Activated CD8-positive, alpha-beta memory T cell treated with anti-CD3 and anti-CD28 coated beads for 36 hours (primary cell): ENCODE measurements at regions not wholly inside any gene's neighbourhood (a gene's known extent, or its start where the extent isn't known, plus 50 kb on each side); places are given as distances from the start of the nearest gene placed in this dataset.
"Not testable (repeated sequence)": the region's sequence is repeated elsewhere in the genome, so short reads cannot be mapped to it uniquely, and the experiment has no call there.

ENCODE experiments used
- CTCF ChIA-PET: fragments of 350-600 bp; sonication (Branson Sonifier 250); formaldehyde crosslinking; loops from one replicate; lab custom pipeline; 2021; ENCODE audit warnings: antibody characterized with exemption; lab: Charles Lee
- POLR2A ChIA-PET: fragments of 350-600 bp; sonication (Branson Sonifier 250); formaldehyde crosslinking; loops from one replicate; lab custom pipeline; 2021; ENCODE audit warnings: antibody characterized with exemption; lab: Charles Lee

DNA sequence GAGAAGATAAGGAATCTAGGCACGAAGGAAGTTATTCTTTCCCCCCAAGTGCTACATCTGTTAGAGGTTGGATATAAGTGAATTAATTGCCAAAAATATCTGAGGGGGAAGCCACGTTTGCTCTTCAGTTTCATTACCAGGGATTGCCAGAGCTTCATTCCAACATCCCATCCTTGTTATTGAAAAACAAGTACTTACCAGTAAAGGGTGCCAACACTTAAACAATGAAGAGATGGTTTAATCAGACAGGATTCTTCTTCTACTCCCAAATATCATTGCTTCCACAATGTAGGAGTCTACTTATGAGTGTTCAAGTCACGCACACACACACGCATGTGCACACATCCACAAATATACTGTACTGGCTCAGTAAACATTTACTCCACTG is 312.4 kb downstream of the RPAP3 start:
- ChIA-PET CTCF (interaction anchor here (1.3 kb wide), 1 partner anchor 177 kb away, joined by 5 read pairs; no protein-coding TSS in a partner anchor), POLR2A (interaction anchor here (1.0 to 1.1 kb wide), 2 partner anchors 37 to 174 kb away, joined by 3 to 4 read pairs; no protein-coding TSS in a partner anchor)

DNA sequence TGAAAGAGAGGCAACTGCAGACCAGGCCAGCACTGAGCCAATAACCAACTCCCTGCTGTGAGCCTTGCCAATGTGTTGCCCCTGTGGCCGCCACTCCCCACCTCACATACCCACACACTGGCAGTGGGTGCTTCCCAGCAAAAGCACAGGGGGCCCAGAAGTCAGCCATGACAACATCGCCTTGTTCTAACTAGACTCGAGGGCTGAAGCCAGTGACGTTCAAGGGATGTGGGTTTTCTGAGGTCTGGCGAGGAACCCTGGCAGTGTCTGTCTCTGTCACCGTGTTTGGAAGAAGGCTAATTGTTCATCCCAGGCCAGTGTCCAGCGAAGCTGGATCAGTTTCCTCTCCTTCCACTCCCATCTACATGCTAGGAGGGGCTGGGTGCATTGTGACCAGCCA is 311.8 kb upstream of the AMIGO2 start:
- POLR2A ChIA-PET = interaction anchor here (0.6 to 3.3 kb wide), 7 partner anchors 30 to 180 kb away, joined by 3 to 14 read pairs (median 6); no protein-coding TSS in a partner anchor
- CTCF ChIA-PET = interaction anchor here (0.9 to 1.4 kb wide), 5 partner anchors 27 to 179 kb away, joined by 3 to 4 read pairs (median 3); no protein-coding TSS in a partner anchor

DNA sequence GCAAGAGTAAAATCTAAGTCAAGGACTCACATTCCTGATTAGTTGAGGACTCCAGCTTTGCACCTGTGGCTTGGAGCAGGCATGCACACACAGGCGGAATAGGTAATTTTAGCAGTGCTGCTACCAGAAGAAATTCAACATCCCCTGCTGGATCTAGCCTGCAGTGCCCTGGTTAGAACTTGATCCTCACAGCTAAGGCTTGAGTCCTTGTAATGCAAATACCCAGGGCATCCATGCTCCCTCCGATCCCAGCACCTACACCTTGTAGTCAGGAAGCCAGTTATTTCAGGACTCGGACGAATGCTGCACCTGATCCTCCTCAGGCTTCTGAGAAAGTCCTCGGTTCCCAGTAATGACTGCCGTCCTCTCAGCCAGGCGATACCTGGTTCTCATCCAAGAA is 309.0 kb upstream of the AMIGO2 start:
- ChIA-PET CTCF (interaction anchor here (0.9 kb wide), 1 partner anchor 9 kb away, joined by 3 read pairs; no protein-coding TSS in a partner anchor), POLR2A (interaction anchor here (1.1 kb wide), 1 partner anchor 176 kb away, joined by 3 read pairs; no protein-coding TSS in a partner anchor)

DNA sequence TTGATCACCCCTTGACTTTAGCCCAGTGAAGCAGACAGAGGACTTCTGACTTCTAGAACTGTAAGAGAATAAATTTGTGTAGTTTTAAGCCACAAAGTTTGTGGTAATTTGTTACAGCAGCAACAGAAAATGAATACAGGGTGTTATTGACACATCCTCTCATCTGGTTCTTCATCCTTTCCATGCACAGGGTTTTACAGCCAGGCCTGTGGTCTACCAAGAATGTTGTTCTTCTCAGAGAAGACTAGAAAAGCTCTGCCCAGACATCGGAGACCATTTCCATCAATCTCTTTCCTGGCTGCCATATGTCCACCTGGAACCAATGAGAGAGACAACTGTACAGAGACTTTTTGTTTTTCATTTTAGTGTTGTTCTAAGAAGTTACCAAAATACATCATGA is 308.2 kb upstream of the AMIGO2 start:
- ChIA-PET POLR2A (interaction anchor here (0.7 to 1.1 kb wide), 2 partner anchors 17 to 176 kb away, joined by 3 to 5 read pairs; no protein-coding TSS in a partner anchor), CTCF (interaction anchor here (0.5 to 0.9 kb wide), 2 partner anchors 9 to 158 kb away, joined by 3 read pairs; no protein-coding TSS in a partner anchor)

DNA sequence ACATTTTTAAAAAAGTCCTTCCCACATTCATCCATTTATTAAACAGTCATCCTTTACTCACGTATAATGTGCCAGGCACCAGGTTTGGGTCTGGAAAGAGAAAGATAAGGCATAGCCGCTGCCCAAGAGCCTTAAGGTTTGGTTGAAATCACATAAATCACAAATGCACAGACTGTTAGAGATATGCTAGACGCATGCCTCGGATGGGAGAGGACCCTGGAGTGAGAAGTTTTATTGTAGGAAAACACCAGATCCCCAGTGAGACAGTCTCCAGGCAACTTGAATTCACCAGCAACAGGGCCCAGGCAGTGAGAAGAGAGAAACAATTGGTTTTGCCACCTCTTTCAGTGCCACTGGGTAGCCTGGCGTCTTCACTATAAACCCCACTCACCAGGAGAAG is 305.9 kb upstream of the AMIGO2 start:
- ChIA-PET POLR2A (no interaction called here), CTCF (no interaction called here)

DNA sequence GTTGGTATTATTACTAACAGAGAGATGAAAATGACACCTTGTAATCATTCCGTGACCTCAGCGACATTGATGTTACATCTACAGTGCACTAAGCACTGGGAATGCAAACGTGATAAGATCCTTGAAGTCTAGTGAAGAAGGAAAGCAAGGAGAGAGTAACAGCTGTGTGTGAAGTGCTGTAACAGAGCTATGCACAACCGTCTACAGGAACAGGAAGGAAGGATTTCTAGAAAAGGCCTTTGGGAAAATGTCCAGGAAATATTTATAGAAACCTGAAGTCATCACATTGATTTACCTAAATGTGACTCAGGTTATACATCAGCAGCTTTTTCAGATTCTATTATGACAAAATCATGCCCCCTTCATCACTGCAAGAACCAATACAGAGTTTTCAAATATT is 304.2 kb upstream of the AMIGO2 start:
- ChIA-PET POLR2A (interaction anchor here (0.7 kb wide), 1 partner anchor 10 kb away, joined by 3 read pairs; no protein-coding TSS in a partner anchor), CTCF (no interaction called here)

DNA sequence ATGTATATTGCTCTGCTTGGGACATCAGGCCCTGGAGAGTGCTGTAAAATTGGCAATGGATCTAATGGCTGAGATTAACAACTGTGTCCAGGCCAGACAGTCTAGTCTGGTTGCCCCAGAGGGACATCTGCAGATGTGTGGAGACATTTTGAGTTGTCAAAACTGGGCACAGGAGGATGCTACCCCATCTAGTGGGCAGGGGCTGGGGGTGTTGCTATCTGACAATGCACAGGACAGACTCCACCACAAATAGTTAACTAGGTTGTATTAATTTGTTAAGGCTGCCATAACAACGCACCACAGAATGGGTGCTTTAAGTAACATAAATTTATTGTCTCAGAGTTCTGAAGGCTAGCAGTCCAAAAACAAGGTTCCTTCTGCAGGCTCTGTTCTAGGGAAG is 302.5 kb upstream of the AMIGO2 start:
- ChIA-PET CTCF (no interaction called here), POLR2A (no interaction called here)

DNA sequence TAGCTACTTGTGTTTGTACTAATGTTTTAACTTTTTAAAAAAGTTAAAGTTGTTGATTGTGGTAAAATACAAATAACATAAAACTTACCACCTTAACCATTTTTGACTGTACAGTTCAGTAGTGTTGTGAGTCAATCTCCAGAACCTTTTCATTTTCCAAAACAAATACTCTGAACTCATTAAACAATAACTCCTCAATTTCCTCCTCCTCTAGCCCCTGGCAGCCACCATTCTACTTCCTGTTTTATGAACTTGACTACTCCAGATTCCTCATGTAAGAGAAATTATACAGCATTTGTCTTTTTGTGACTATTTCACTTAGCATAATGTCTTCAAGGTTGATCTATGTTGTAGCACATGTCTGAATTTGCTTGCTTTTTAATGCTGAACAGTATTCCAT is 299.1 kb upstream of the AMIGO2 start:
- POLR2A ChIA-PET = no interaction called here

DNA sequence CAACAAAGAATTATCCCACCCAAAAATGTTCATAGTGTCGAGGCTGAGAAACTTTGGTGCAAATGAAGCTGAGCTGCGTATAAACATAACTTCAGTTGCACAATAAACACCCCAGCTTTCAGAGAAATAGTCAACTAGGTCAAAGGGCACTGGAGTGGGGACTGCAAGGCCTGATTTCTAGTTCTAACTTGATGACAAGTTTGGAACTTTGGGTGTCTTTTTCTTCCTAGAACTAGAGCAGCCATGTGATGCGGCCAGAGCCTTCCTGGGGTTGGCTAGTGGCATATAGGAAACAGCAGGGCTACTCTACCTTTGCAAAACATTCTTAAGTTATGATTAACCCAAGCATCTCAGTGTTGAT is 298.4 kb upstream of the AMIGO2 start:
- CTCF ChIA-PET = interaction anchor here (1.1 kb wide), 1 partner anchor 10 kb away, joined by 3 read pairs; no protein-coding TSS in a partner anchor

More for the DNA sequence above, 299.1 kb upstream of the AMIGO2 start:
- CTCF ChIA-PET = interaction anchor here (1.1 kb wide), 1 partner anchor 11 kb away, joined by 3 read pairs; no protein-coding TSS in a partner anchor

DNA sequence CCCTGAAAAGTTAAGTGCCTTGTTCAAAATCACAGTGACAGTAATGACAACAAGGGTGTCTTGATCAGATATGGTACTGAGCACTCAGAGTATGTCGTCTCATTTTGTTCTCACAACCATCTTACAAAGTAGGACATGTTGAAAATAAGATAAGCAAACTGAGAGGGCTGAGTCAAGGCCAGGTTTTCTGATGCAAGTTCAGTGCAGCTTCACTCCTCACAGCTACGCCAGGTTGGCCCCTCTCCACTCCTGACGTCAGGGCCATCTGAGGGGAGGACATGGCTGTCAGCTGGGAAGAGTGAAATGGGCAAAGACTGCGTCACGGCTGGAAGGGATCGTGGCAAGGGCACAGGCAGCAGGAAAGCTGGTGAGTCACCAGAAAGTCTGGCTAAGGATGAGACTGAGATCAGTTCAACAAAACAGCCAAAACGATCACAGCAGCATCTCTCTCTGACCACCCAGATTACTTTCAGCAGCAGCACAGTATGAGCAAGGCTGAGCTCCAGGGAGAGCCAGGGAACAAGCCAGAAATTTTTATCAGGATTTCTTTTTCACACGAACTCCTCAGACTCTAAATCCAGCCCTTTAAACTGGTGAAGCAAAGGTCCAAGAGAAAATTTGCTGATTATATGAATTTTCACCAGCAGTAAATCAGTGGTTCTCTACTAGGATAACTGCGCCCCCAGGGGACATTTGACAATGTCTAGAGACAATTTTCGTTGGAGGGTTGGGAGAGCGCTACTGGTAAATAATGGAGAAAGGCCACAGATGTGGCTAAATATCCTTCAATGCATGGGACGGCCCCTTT is 297.9 kb upstream of the AMIGO2 start:
- POLR2A ChIA-PET = interaction anchor here (0.6 kb wide), 1 partner anchor 166 kb away, joined by 4 read pairs; no protein-coding TSS in a partner anchor
- CTCF ChIA-PET = no interaction called here

More for the DNA sequence above, 298.4 kb upstream of the AMIGO2 start:
- POLR2A ChIA-PET = interaction anchor here (0.6 kb wide), 1 partner anchor 167 kb away, joined by 4 read pairs; no protein-coding TSS in a partner anchor

DNA sequence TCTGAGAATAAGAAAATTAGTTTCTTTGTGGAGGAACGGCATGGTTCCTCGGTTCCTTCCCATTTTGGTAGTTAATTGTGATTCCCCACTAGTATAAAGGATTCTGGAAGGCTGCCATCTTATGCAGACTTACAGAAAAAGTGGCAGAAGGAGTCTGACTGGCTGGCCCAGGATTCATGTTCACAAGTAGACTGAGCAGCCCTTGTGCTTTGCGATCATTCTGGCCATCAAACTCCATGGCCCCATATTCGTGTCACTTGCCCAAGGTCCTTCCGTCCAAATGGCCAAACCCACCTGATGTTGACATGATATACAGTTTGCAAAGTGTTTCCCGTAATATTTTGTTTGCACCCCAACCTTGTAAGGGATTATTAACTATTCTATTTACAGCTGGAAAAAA is 297.2 kb upstream of the AMIGO2 start:
- CTCF ChIA-PET = no interaction called here

DNA sequence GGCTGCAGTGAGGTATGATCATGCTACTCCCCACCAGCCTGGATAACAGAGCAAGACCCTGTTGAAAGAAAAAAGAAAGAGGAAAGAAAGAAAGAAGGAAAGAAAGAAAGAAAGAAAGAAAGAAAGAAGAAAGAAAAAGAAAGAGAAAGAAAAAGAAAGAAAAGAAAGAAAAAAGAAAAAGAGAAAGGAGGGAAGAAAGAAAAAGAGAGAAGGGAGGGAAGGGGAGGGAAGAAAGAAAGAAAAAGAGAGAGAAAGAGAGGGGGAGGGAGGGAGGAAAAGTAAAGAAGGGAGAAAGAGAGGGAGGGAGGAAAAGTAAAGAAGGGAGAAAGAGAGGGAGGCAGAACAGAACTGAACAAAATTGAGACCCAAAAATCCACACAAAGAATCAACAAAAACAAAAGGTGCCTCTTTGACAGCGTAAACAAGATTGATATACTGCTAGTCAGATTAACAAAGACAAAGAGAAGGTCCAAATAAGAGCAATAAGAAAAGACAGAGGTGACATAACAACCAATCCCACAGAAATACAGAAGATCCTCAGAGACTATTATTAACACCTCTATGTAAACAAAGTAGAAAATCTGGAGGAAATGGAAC is 293.9 kb upstream of the AMIGO2 start:
- POLR2A ChIA-PET = no interaction called here

More for the DNA sequence above, 297.2 kb upstream of the AMIGO2 start:
- POLR2A ChIA-PET = no interaction called here

DNA sequence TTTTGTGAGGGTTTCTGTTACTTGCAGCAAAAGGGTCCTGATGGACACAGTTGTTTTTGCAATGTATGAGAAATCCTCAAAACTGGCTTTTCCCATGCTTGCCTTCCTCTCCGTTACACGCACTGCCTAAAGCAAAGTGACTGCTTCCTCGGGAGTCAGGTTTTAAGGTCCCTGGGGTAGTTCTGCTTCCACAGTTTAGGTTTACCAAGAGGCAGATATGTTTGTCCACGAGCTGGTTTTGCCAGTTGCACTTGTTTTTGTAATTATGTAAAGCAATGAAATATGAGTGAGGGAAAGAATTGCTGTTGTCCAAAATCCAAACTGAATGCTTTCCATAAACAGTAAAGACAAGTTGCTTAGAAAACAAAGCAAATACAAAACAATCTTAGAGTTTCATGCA is 290.7 kb upstream of the AMIGO2 start:
- ChIA-PET CTCF (interaction anchor here (0.7 kb wide), 1 partner anchor 1971 kb away, joined by 4 read pairs; no protein-coding TSS in a partner anchor), POLR2A (no interaction called here)

More for the DNA sequence above, 293.9 kb upstream of the AMIGO2 start:
- CTCF ChIA-PET = no interaction called here

DNA sequence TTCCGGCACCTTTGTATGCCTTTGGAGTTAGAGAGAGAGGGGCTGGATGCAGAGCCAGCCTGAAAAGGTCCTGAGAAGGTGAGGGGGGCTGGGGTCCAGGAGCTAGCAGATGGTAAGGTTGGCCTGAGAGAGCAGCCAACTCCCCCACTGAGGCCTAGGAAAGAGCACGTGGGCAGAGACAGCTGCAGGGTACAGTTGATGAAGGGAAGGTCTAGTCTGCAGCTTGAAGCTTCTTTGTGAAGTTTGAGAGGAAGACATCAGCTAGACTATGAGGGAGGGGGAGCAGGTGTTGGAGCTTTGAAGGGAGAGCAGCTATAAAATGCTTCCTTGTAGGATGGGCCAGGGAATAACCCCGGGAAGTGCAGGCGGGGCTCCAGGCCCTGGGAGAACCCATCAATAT is 289.3 kb upstream of the AMIGO2 start:
- ChIA-PET POLR2A (no interaction called here), CTCF (interaction anchor here (1.6 to 2.1 kb wide), 2 partner anchors 14 to 28 kb away, joined by 3 to 5 read pairs; no protein-coding TSS in a partner anchor)

DNA sequence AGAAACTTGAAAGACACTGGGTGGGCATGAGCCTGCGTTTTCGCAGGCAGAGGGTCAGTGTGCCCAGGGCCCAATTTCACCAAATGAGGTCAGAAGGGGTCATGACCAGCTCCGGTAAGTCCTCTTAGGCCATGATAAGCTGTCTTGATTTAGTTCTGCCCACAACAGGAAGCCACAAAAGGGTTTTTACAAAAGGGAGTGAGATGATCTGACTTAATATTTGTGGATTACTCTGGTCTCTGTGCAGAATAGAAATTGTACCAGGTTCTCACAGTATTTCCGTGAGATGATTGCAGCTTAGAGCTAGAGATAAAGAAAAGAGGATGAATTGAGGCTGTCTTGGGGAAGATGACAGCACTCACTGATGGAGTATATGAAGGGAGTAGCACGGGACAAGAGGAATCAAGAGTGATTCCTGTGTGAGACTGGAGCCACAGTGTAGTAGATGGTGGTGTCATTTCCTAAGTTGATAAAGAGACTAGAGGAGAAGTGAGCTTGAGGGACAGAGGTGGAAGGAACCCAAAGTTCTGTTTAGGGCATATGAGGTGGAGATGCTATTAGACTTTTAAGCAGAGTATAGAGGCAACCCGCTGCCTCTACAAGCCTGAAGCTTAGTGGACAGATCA is 288.3 kb upstream of the AMIGO2 start:
- POLR2A ChIA-PET = no interaction called here
- CTCF ChIA-PET = interaction anchor here (1.0 to 2.1 kb wide), 3 partner anchors 11 to 29 kb away, joined by 3 to 5 read pairs (median 3); no protein-coding TSS in a partner anchor

DNA sequence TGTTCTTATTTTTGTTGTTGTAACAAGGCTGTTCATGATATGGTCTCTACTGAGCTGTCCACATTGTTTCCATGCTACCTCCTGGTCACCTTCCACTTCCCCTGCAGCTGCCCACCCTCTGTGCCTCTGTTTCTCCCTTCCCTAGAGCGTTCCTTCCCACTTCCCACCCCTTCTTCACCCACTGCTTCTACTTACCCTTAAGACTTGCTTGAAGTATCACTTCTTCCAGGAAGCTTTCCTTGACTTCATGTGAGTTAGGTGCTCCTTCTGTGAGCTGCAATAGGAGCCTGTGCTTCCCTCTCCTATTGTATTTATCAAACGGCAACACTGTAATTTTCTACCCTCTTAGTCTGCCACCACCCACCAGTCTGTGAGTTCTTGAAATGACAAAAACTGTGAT is 286.8 kb upstream of the AMIGO2 start:
- ChIA-PET CTCF (no interaction called here), POLR2A (no interaction called here)

DNA sequence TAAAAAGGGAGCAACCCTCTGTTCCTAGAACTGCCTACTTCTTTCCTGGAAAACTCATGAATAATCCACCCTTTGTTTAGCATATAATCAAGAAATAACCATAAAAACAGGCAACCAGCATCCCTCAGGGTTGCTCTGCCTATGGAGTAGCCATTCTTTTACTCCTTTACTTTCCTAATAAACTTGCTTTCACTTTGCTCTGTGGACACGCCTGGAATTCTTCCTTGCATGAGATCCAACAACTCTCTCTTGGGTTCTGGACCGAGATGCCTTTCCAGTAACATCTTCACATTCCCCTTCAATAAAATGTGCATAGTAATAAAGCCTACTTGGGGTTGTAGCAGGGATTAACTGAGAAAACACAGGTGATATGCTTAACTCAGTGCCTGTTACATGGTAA is 286.4 kb upstream of the AMIGO2 start:
- ChIA-PET CTCF (no interaction called here), POLR2A (no interaction called here)

DNA sequence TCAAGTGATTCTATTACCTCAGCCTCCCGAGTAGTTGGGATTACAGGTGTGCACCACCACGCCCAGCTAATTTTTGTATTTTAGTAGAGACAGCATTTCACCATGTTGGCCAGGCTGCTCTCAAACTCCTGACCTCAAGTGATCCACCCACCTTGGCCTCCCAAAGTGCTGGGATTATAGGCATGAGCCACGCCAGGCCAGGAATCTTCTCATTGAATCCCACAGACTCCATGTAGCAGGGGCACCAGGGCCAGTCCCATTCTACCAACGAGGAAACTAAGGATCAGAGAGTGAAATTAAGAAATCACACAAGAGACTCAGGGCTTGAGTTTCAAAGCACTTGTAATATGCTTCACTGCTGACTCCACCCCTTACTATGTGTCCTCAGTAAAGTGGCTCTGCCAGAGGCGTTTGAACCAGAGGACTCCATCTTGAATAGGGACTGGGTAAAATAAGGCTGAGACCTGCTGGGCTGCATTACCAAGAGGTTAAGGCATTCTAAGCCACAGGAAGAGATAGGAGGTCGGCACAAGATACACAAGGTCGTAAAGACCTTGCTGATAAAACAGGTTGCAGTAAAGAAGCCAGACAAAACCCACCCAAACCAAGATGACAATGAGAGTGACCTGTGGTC is 285.8 kb upstream of the AMIGO2 start:
- POLR2A ChIA-PET = not testable (repeated sequence)
- CTCF ChIA-PET = interaction anchor here (0.8 kb wide), 1 partner anchor 24 kb away, joined by 4 read pairs; no protein-coding TSS in a partner anchor
